ENCODE measurements at regions not wholly inside any gene's neighbourhood (a gene's known extent, or its start where the extent isn't known, plus 50 kb on each side); places are given as distances from the start of the nearest gene placed in this dataset.

DNA sequence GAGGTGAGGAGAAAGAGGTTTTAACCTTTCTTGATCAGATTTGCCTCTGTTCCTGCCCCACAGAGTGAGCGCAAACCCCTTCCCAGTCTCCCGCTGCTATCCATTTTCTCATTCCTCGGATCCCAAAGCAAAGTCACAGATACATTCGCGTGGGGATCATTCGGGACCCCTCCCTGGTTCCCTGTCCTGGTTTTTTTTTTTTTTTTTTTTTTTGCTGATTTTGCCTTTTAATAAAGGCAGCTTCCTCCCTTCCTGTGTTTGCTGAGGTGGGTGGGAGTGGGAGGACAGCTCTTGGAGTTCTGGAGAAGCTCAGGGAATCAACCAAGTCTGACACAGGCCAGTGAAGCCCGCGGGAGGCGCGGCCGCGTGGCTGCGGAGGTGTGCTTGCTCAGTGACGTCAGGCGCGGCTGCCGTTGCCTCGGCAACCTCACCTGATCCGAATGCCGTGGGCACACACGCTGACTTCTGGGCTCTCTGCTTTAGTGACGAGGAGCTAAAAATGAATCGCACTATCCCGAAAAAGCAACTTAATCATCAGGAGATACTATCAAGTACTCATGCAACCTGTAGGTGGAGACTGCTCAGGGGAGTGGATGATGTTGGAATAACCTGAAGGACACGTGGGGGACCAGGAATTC lies 106.4 kb downstream of the TBX19 start:
- peak; percentile 37 for DNase-seq (ENCODE audit: low spot score)

DNA sequence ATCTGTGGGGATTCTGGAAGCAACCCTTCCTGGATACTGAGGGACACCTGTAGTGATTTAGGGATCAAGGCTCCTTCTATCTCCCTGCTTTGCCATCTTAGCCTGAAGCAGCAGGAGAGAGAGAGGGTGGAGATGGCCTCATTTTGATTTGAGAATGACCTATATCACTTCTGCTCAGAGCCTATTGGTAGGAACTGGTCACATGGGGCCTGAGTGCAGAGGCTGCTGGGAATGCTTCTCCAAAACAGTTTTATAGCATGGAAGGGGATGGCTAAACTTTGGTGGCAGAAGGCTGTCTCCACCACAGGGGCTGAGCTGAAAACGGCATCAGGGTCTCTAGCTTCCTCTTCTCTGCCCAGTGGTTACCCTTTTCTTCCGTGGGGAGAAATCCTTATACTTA lies 105.8 kb downstream of the TBX19 start:
- no peak for DNase-seq (ENCODE audit: low spot score)

- DNase-seq (ENCODE audit: low spot score), result no peak
Measured at GRCh38 chr1:168381850-168382249, 101.2 kb downstream of the TBX19 start.

DNA sequence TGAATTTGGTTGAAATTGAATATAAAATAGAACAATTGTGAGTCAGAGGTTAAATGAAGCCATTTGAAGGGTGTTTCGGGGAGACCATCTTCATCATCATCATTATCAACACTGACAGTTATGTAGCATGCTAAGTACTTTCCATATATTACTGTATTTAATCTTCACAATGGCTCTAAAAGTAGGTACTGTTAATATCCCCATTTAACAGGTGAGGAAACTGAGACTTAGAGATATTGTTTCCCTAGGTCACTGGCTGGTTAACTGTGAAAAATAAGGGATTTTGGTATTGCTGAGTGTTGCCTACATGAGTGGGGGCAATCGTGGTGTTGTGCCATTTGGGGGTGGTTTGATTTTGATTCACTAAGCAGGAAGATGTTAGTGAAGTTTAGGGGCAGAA lies 100.3 kb downstream of the TBX19 start:
- DNase-seq (ENCODE audit: low spot score), result no peak

DNA sequence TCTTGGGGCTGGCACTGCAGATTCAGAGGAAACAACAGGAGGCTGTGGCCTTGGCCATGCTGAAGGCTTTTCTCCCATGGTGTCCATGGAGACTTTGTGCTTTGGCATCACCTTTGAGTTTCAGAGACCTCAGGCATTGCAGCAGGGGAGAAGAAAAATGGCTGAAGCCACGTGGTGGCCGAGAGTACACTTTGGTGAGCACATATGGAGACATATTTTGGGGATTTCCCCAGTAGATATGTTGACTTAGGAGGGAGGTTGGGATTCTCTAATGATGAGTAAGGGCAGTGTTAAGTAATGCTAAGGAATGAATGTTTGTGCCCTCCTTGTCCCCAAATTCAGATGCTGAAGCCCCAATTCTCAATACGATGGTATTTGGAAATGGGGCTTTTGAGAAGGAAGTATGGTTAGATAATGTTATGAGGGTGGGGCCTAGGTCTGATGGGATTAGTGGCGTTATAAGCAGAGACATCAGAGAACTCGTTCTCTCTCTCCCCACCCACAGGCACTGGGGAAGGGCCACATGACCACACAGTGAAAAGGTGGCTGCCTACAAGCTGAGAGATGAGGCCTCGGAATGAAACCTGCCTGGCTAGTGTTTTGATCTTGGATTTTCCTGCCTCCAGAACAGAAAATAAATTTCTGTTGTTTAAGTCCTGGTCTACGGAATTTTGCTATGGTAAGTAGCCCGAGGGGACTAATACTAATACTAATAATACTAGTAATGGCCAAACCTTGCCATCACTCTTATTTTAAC lies 98.6 kb downstream of the TBX19 start:
- no peak for DNase-seq (ENCODE audit: low spot score)

DNA sequence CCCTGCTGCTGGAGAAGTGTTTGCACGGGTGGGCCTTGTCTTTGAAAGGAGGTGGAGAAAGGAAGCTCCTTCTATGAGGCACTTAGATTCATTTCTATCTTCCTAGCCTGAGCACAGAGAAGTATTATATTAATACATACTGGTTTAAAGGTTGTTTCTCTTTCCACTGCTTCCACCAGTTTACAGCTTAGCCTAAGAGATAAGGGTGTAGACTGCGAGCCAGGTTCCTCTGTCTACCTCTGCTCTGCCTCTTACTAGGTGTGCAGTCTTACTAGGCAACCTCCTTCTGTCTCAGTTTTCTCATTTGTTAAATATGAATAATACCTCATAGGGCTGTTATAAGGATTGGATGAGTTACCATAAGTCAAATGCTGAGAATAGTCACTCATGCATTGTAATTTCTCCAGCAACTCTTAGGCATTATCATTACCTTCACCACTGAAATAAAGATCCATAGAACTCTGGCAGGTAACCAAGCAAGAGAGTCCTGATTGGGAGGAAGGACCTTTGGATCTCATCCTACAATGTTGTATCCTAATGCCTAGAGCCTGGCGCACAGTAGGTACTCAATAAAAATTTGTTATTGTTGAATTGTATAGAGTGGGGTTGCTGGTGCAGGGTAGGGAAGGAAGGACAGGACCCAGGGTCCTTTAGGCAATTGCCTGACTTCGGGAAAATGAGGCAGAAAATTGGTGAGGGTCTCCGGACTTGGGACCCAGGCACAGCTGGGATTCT lies 95.1 kb downstream of the TBX19 start:
- no peak for DNase-seq (ENCODE audit: low spot score)

GRCh38 chr1:168374566-168374965 lies 93.9 kb downstream of the TBX19 start:
- no peak for DNase-seq (ENCODE audit: low spot score)

GRCh38 chr1:168373869-168374268 lies 93.2 kb downstream of the TBX19 start:
- DNase-seq (ENCODE audit: low spot score), result no peak

DNA sequence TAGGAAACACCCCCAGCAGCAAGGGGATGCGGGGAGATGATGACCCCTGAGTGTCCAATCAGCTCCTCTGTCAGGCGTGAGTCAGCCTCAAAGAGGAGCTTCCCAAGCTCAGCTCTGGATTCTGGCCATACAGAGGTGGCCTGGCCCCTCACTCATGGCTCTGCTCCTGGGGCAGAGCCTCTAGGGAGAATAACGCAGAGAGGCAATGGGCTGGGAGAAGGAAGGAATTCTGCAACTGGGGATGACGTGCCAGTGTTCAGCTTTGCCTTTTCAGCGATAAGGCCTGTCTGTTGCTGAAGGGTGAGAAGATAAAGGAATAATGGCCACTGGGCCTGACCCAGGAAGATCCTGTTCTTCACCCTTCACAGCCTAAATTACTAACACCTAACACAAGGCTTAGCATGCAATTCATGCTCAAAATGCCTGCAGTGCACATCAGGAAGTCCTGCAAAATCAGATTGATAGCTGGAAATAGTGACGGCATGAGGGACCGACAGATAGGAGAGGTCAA lies 92.2 kb downstream of the TBX19 start:
- no peak for DNase-seq (ENCODE audit: low spot score)

DNA sequence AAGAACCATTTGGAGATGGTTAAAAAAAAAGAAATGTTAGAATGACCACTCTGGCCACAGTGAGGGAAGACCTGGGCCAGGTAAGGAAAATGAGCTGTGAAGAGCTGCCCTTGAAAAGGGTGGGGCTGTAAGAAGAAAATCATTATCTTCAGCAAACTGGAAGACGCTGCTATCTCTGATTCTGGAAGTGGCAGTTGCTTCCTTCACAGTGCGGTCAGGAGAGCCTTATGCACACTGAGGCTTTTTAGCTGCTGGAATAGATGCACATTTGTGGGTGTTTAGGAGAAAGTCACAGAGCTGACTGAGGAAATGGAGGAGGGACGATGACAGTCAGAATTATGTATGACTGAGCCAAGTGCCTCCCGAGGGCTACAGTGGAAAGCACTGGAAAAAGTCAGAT lies 91.6 kb downstream of the TBX19 start:
- no peak for DNase-seq (ENCODE audit: low spot score)

- no peak for DNase-seq (ENCODE audit: low spot score)
Measured at GRCh38 chr1:168371477-168371876, 90.8 kb downstream of the TBX19 start.

GRCh38 chr1:168370586-168370985 lies 89.9 kb downstream of the TBX19 start:
- DNase-seq (ENCODE audit: low spot score), result no peak

GRCh38 chr1:168369655-168370054 lies 89.0 kb downstream of the TBX19 start:
- no peak for DNase-seq (ENCODE audit: low spot score)

- no peak for DNase-seq (ENCODE audit: low spot score)
Measured at GRCh38 chr1:168368131-168368530, 87.5 kb downstream of the TBX19 start.

GRCh38 chr1:168365719-168366479 lies 85.2 kb downstream of the TBX19 start:
- no peak for DNase-seq (ENCODE audit: low spot score)
